Lung microvascular endothelial cell (primary cell): ENCODE measurements at regions not wholly inside any gene's neighbourhood (a gene's known extent, or its start where the extent isn't known, plus 50 kb on each side); places are given as distances from the start of the nearest gene placed in this dataset.
A peak's percentile ranks its signal among the peaks of the same experiment; 100 is the strongest.

Experiments used
- DNase-seq, 2 donors: peaks; one replicate each; pipeline versions ENCODE4 v3.0.0 to v3.0.0-alpha.2; 2010; ENCODE audit warnings: low read depth in 2 of 2

DNA sequence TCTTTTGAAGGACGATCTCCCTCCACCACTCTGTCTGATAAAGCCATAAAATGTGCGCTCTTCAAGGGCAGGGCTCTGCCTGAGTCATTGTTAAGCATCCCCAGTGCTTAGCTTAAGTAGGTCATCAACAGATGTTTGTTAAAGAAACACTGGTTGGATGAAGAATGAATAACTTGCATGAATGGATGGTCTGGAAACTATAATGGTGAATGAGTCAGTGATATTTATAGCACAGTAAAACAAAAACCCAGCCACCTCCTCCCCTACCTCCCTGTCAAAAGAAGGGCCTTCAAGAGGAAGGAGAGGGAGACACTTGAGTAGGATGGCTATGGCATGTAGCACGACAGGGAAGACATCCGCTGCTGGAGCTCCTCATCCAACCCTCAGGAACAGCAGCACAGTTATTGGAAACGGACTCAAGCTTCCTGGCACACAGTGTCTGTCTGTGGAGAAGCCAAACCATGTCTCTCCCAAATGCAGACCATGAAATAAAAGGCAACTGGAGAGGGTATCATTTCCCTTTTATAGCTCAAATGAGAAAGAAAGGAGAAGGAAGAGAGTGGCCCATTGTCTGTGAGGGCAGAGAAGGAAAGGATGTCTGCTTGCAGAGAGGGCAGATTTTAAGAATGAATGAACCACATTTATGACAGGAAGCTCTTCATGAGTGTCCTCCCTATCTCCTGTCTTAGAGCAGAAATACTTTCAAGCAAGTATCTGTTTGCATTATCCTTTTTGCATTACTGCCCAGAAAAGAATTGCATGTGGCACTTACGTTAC is 183.5 kb upstream of the UBL3 start:
- peak in 1 of 2 donors; percentile 8 for DNase-seq

DNA sequence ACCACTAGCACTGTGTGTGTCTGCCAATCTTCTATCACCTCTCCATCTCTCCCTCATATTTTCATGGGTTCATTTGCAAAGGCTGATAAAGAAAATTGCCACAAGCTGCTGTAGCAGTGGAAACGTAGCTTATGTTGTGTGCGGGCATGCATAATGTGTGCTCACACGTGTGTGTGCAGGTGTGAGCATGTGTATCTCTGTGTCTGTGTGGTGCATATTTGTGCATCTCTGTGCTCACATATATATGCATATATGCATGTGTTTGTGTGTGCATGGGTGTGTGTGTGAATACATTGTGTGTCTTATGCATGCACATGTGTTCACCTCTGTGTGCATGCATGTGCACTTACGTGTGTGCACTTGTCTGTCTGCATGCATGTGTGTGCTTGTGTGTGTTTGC is 181.8 kb upstream of the UBL3 start:
- no peak for DNase-seq

DNA sequence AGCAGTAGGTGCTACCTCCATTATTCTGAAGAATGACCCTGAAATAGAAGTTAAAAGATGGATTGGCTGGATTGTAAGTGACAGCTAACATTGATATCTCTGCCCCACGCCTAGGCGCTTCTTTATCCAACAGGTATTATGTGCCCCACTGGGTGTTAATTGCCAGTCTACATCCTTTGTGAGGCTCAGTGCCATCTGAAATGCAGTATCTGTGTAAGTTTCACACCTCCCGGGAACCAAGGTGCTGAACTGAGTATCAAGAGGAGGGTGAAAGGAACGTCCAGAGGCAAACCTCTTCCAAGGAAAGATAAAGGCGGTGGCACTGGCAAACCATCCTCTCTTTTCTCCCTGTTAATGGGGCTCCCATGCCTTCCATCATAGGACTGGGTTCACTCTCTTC is 181.1 kb upstream of the UBL3 start:
- no peak for DNase-seq

DNA sequence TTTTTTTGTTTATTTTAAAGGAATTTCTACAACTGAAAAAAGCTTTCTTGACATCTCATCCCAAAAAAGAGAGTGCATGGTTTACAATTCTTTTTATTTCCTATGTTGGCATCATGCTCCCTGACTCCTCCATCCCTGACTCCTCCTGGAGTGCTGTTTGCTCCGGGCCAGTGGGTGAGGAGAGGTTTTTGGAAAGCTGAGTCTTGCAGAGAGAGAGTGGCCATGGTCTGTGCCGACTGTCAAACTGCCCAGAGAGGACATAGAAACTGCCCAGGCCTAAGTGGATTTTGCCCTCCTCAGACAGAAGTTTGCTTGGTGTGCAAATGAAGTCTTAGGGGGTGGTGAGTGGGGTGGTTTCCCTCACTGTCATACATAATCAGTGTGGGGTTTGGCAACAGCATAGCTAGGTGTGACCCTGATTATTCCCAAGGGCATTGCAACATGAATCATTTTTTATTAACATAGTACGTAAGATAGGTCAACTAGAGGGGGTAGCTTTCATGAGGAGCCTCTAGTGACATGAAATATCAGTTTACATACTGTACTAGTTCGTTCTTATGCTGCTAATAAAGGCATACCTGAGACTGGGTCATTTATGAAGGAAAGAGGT is 179.8 kb upstream of the UBL3 start:
- no peak for DNase-seq

DNA sequence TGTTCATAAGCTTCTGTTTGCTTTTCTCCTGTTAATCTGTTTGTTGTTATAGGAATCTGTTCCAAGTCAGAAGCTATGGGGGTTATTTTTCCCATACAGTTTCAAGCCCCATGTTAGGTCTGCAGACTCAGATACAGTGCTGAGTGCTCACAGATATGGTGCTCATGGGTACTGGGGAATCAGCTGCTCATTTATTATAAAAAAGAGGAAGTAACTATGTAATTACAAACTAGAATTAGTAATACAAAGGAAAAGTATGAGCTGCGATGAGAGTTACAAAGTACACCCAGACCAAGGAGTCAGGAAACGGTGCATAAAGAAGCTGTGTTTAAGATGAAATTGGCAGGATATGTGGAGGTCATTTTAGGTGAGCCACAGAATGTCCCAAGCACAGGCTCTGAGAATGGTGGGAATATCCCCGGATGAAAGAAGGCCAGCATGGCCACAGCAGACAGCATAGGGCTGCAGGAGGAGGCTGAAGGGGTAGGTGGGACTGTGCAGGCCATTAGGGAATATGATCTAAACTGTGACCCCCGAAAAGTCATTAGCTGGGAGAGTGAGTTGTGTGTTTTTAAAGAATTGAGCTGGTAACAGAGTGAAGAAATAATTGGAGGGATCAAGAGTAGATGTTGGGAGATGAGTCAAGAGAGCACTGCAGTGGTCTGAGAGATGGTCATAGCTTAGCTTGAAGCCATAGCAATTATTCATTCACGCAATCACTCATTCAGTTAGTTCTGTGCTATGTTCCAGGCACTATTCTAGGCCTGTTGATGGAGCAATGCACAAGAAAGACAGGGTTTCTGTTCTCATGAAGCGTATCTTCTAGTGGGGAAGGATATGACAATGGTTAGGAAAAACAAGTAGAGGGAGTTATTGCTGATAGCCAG is 177.4 kb upstream of the UBL3 start:
- DNase-seq: peak in 1 of 2 donors; percentile 50

DNA sequence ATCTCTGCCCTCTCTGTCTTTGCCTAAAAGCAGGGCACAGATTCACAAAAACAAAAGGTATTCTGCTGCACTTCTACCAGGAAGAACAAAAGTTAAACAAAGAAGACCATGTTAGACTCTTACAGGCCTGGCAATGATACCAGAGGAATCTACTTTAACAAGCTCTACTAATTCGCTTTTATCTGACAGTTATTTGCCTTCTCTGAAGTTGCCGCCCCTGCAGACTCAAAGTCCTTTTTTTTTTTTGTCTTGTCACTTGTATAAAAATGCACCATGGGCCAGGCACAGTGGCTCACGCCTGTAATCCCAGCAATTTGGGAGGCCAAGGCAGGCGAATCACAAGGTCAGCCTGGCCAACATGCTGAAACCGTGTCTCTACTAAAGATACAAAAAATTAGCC is 176.5 kb upstream of the UBL3 start:
- DNase-seq: no peak

DNA sequence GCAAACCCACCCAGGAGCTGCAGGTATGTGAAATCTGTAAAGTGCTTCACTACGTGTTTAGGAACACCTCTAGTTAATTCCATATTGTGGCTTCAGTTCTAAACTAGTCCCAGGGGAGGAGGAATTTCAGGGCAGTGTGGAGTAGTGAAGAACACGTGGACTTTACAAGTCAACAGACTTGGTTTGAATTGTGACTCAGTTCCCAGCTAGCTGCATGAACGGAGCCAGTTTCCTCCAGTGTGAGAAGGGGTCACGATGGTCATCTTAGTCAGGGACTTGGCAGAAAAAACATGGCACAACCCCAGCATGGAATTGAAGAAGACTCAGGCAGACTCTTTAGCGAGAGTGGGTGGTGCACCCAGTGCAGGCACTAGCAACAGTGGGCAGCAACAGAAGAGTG is 175.7 kb upstream of the UBL3 start:
- peak in 1 of 2 donors; percentile 72 for DNase-seq

DNA sequence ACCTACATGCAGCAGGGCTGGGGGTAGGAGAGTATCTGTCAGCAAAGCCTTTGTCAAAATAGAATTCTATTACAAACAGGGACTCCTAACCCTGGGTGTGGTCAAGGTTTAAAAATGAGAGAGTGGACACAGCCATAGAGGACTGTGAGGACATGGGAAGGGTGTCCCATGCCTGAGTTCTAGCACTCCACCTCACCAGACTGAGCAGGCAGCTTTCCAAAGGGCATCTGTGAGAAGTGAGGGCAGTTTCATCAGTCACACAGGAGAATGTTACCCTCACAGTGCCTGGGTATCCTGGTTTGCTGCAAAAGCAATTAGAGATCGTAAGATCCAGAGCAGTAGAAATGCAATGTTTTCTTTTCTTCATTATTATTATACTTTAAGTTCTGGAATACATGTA is 174.9 kb upstream of the UBL3 start:
- DNase-seq: no peak

DNA sequence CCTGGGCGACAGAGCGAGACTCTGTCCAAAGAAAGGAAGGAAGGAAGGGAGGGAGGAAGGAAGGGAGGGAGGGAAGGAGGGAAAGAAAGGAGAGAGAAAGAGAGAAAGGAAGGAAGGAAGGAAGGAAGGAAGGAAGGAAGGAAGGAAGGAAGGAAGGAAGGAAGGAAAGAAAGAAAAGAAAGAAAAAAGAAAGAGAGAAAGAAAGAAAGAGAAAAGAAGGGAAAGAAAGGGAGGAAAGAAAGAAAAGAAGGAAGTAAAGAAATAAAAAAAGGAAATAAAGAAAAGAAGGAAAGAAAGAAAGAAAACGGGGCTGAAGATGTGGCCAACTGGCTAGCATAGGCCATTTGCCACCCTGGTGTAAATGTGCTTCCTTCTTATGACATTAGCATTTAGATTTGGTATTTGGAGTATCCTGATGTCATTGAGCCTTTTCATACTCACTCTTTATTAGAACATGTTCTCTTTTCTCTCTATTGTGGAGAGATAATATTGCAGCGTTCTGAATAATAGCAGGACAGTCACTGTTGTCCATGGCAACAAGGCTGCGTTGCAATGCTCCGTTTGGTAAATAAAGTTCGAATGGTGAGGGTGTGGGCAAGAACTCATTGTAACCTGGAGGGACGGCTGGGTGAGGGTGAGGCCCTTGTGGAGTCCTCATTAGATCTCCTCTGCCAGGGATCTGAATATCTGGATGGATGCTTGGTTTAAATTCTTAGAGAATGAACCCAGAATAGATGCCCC is 173.9 kb upstream of the UBL3 start:
- DNase-seq: no peak

DNA sequence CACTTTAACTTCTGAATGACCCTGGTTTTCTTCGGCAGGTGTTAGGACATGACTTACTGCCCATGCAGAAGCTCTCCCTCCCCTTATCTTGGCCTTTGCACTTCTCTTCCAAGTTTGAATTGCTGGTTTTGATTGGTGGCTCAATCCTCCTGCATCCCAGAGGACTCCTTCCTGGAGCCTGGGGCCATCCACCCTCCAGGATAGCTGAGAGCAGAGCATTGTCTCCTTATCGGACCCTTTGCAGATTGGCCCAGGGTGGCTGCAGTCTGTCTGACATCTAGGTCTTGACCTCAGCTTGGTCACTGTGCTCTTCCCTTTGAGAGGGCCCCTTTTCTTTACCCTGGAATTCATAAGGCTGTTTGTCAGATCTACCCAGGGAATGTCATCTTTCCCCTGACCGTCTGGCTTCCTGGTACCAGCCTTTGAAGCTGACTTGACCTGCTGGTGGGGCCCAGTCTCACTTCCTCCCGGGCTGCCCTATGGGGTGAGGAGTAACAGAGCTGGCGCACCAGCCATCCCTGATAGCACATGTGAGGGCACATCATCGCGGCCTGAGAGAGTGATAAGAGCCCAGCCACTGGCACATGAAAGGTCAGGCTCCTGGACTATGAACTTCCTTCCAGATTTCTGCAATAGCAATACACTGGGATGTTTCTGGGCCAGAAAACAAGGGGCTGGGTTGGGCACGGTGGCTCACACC is 172.9 kb upstream of the UBL3 start:
- DNase-seq: no peak

DNA sequence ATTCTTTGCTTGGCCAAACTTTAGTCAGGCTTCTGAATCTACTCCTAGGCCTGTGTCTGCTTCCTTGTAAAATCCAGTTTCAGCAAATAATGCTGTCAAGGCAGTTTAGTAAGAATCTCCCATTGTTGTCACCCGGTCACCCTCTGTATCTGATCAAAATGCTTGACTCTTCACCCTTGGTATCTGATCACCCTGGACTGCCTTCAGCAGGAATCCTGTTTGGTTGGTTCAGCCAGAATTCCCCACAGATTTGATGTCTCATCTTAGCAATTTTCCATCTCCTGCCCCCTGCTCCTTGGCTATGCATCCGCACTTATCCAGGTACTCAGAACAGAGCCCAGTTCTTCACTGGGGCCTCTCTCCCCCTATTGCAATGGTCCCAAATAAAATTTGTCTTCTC is 172.4 kb upstream of the UBL3 start:
- no peak for DNase-seq

DNA sequence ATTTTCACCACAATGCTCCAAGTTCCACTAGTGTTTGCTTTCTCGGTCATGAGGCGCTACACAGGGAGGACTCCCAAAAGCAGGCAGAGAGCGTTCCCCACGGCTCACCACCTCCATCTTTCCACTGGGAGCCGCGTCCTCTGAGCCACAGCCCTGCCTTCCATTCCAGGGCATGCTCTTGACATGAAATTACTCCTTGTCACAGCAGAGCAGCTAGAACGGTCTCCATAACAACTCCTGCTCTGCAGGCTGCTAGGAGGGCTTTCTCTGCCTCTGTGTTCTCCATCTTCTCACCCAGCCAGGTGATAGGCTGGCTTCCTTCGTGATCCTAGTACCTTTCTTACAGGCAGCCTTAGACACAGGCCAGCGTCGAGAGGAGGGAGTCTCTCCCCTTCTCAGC is 171.8 kb upstream of the UBL3 start:
- no peak for DNase-seq

DNA sequence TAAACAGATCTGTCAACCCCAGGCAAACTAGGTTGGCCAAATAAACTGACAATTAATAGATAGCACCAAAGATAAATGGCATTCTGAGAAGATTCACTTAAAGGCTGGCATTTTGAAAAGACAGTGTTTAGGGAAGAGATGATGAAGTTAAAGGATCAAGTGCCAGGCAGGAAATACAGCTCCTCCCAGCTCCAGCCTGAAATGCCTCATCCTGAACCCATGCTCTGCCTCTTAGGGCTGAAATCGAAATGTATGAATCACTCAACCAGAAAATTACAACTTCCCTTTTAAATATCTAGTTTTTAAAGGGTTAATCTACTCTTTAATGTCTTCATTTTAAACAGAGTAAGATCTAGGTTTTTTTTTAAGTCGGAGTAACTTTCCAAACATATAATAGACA is 171.2 kb upstream of the UBL3 start:
- DNase-seq: no peak

DNA sequence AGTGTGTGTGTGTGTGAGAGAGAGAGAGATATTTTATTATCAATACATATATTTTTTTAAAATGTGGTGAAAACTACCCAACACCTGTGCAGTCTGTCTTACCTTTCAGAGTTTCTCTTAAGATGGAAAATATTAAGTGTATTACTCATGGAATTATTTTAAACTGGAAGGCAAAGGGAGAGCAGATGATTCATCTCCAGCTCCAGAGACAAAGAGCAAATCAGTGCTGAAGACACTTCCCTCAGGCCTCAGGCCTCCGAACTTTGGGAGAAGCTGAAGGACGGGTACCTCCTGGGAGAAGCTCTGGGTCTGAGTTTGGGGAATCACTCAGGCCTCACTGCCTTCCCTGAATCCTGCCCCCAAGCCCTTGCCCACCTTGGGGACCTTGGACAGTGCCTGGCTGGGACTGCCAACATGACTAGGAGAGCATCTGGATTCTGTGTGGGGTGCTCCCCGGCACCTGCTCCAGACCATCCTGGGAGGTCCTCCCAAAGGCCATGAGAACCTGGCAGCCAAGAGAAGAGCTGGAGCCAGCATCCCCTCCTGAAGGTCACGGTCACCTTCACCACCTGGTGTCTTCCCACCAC is 170.4 kb upstream of the UBL3 start:
- DNase-seq: no peak

DNA sequence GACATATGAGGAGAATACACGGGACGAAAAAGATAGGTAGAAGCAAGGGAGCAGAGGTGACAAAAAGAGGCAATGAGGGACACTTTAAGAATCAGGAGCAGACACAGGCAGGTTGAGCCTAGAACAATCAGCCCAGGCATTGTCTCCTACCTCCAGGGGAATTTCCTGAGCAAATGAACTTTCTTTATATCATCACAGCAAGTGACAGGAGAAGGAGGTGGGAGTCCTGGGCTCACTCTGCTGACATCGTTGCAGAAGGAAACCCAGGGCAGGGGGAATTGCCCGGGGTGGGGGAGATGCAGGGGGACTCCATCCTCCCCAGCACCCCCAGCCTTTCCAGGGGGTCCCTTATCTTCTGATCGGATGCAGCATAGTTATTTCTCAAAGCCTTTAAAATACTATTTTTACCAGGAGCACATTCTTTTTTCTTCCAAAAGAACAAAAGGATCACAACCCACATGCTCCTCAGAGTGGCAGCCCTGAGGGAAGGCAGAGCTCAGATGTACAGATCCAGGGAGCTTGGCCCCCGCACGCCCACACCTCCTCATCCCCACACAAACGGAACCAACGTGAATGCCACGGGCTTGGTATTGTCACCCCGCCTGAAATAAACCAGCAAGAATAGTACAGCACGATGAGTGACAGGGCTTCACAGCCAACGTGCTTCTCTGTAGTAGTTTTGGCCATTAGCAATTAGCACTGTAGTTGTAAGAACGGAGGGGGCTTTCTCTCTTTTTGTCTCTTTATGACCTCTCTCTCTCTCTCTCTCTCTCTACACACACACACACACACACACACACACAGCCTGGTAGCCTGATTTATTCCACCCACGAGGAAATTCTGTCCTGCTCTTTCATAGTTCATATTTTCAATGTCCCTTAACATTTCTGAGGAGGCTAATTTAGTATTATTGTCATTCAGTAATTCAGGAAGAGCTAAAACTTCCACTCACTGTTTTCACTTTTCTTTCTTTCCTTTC is 169.5 kb upstream of the UBL3 start:
- no peak for DNase-seq

DNA sequence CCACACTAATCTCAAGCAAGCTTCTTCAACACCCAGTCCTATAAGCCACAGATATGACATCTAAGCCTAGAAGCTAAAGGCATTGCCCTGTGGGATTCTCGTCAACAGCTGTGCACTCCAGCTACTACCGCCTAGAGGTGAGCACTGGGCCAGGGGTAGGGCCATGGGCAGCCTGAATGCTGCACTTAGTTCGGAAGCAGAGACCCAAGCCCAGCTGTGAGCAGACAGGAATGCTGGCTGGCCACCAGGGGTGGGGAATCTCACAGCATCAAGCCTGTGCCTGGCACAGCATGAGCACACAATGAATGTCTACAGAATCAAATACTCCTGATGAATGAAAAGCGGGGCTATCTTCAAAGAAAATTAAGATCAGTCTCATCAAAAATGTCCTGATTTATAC is 167.5 kb upstream of the UBL3 start:
- DNase-seq: no peak

DNA sequence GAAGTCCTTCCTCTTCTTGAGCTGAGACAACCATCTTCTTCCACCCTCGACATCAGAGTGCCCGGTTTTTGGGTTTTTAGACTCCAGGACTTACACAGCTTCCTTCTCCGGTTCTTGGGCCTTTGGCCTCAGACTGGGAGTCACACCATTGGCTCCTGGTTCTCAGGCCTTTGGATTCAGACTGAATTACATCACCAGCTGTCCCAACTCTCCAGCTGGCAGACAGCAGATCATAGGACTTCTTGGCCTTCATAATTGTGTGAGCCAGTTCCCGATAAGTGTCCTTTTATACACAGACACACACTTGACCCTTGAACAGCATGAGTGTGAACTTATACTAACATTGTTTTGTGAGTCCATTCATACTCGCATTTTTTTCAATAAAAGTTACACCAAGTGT is 166.0 kb upstream of the UBL3 start:
- no peak for DNase-seq

DNA sequence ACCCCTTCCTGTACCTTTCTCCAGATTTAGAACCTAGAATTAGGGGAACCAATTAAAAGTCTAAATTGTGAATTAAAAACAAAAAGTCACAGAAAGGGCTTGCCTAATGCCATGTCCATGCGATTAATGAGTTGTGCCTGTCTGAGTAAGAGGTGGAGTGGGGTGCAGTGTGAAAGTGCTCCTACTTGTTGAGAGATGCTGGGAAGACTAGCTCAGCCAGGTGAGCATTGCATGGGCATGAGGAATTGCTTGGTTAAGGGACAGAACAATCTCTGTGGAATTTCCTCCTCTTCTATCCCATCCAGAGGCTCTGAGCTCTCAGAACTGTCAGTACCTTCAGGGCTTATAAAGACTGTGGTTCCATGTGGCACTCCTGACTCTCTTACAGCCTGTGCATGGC is 159.0 kb upstream of the UBL3 start:
- no peak for DNase-seq

DNA sequence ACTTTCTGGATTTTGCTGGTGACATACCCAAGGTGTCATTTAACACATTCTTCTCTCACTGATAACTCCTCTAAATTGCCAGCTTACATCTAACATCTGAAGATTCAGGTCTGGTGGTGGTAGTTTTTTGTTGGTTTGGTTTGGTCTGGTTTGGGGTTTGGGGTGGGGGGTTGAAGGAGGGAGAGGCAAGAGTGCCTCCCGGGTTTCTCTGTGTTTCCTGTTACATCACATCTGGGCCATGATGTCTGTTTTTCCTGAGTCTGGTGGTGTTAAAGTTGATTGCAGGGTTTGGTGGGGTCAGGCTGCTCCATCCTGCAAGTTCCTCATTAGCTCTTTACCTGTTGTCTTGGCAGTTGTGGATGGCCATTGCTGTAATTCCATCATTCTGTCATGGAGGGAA is 155.8 kb upstream of the UBL3 start:
- DNase-seq: no peak

DNA sequence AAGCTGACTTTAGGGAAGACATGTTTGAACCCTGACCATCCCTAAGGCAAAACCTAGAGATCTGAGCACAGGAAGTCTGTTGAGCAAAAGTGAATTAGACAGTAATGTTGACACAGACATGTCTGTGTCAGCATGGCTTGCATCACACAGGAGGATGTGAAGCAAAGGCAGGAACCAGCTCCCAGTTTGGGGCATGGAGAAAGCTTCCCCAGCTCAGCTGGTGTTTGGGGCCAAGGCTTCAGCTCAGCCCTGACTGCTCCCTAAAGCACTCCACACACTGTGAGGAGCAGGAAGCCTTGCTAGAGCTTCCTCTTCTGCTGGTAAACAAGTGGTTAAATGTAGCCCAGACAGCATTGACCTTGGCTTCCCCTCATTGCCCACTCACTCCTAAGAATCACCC is 153.8 kb upstream of the UBL3 start:
- DNase-seq: no peak
